Small intestine (tissue), 7 donors: ENCODE measurements at regions not wholly inside any gene's neighbourhood (a gene's known extent, or its start where the extent isn't known, plus 50 kb on each side); places are given as distances from the start of the nearest gene placed in this dataset.

Experiments used
- DNase-seq, 2 donors: peaks; one replicate each; pipeline versions ENCODE4 v3.0.0 to v3.0.0-alpha.2; 2013
- FAIRE-seq: peaks from 2 replicates; lab custom pipeline; 2012; peaks lifted over from hg19 to GRCh38; lab: Jason Lieb, UNC
- H3K27ac ChIP-seq, 3 donors: one replicate each; pipeline ENCODE4 v1.5.1; 2013; ENCODE audit warnings: low read length in 2 of 3, mild to moderate bottlenecking in 2 of 3, control low read depth in 1 of 3, inconsistent platforms in 1 of 3, low read depth in 1 of 3, moderate library complexity in 1 of 3
- H3K27me3 ChIP-seq, 3 donors: one replicate each; pipeline ENCODE4 v1.6.1; 2013; ENCODE audit warnings: low read length in 3 of 3, inconsistent platforms in 1 of 3; ENCODE audit not compliant: control insufficient read depth in 3 of 3, insufficient read depth in 3 of 3
- H3K36me3 ChIP-seq, 3 donors: one replicate each; pipeline ENCODE4 v1.6.1; 2013; ENCODE audit warnings: low read length in 3 of 3, inconsistent platforms in 1 of 3, low read depth in 1 of 3, mild to moderate bottlenecking in 1 of 3, moderate library complexity in 1 of 3; ENCODE audit not compliant: control insufficient read depth in 3 of 3, insufficient read depth in 2 of 3
- H3K4me1 ChIP-seq, 3 donors: one replicate each; pipeline ENCODE4 v1.6.1; 2013; ENCODE audit warnings: low read length in 2 of 3, inconsistent platforms in 1 of 3, low read depth in 1 of 3, mild to moderate bottlenecking in 1 of 3, moderate library complexity in 1 of 3; ENCODE audit not compliant: control insufficient read depth in 3 of 3, insufficient read depth in 2 of 3
- H3K4me3 ChIP-seq, 3 donors: one replicate each; pipeline ENCODE4 v1.5.1; 2013; ENCODE audit warnings: low read length in 3 of 3, control low read depth in 1 of 3, inconsistent platforms in 1 of 3, low read depth in 1 of 3, mild to moderate bottlenecking in 1 of 3, moderate library complexity in 1 of 3
- H3K9me3 ChIP-seq, 2 donors: one replicate each; pipeline ENCODE4 v1.6.1; 2013; ENCODE audit warnings: low read depth in 1 of 2, low read length in 1 of 2; ENCODE audit not compliant: control insufficient read depth in 2 of 2, insufficient read depth in 1 of 2
- WGBS, 3 donors: extraction: QIAGEN DNeasy Blood & Tissue Kit; methylation state at CpG; one replicate each; pipeline ENCODE4 v1.1.7; 2013; 5-methylcytosine and 5-hydroxymethylcytosine counted together
- donor health status: healthy with polysubstance abuse.
- donor health status: control.
- donor health status: control.
- donor health status: Bipolar disorder and iron deficiency.
- donor health status: healthy.

GRCh38 chr21:35451276-35451675, 402.2 kb upstream of the RUNX1 start:
- H3K4me3 ChIP-seq: no peak overlapping the region
- no peak overlapping the region for H3K27ac ChIP-seq
- FAIRE-seq: no peak
- H3K27me3 ChIP-seq: no peaks in the 10 kb centered on the region
- DNase-seq: no peak
- WGBS, 3 donors: 88 to 97% (median 88%) methylated on average over 1 of the region's 1 CpG
- H3K9me3 ChIP-seq: peaks cover 0 to 9% of the 10 kb centered on the region in 2 donors
- no peaks in the 10 kb centered on the region for H3K4me1 ChIP-seq
- H3K36me3 ChIP-seq: no peaks in the 10 kb centered on the region

GRCh38 chr21:35450830-35451229, 401.7 kb upstream of the RUNX1 start:
- no peak overlapping the region for H3K4me3 ChIP-seq
- no peaks in the 10 kb centered on the region for H3K4me1 ChIP-seq
- H3K27ac ChIP-seq: no peak overlapping the region
- DNase-seq: no peak
- WGBS, 3 donors: 96 to 99% (median 97%) methylated on average over 4 of the region's 4 CpGs
- FAIRE-seq: no peak
- H3K27me3 ChIP-seq: no peaks in the 10 kb centered on the region
- no peaks in the 10 kb centered on the region for H3K36me3 ChIP-seq
- H3K9me3 ChIP-seq: peaks cover 0 to 9% of the 10 kb centered on the region in 2 donors

GRCh38 chr21:35449846-35450245, 400.7 kb upstream of the RUNX1 start:
- Histone ChIP-seq H3K36me3 (no peaks in the 10 kb centered on the region), H3K4me3 (no peak overlapping the region), H3K9me3 (peaks cover 0 to 9% of the 10 kb centered on the region in 2 donors), H3K27ac (no peak overlapping the region), H3K4me1 (no peaks in the 10 kb centered on the region), H3K27me3 (no peaks in the 10 kb centered on the region)
- FAIRE-seq (no peak), DNase-seq (no peak)
- 91 to 92% (median 92%) methylated on average over 10 of the region's 10 CpGs for WGBS, 3 donors

GRCh38 chr21:35448876-35449599, 399.9 kb upstream of the RUNX1 start:
- H3K36me3 ChIP-seq: no peaks in the 10 kb centered on the region
- DNase-seq (no peak), FAIRE-seq (no peak)
- WGBS, 3 donors: 86 to 91% (median 90%) methylated on average over 3 of the region's 3 CpGs
- H3K9me3 ChIP-seq: peaks cover 0 to 9% of the 10 kb centered on the region in 2 donors
- no peak overlapping the region for H3K27ac ChIP-seq
- no peaks in the 10 kb centered on the region for H3K27me3 ChIP-seq
- no peaks in the 10 kb centered on the region for H3K4me1 ChIP-seq
- H3K4me3 ChIP-seq: no peak overlapping the region

- no peak for DNase-seq
- H3K27me3 ChIP-seq: no peaks in the 10 kb centered on the region
- no peaks in the 10 kb centered on the region for H3K9me3 ChIP-seq
- H3K36me3 ChIP-seq: no peaks in the 10 kb centered on the region
- FAIRE-seq: no peak
- H3K27ac ChIP-seq: no peak overlapping the region
- 88 to 89% (median 88%) methylated on average over 1 of the region's 1 CpG for WGBS, 3 donors
- no peaks in the 10 kb centered on the region for H3K4me1 ChIP-seq
- H3K4me3 ChIP-seq: no peak overlapping the region
Observed at GRCh38 chr21:35444391-35444790, 395.3 kb upstream of the RUNX1 start.

- Histone ChIP-seq H3K9me3 (no peaks in the 10 kb centered on the region), H3K27me3 (no peaks in the 10 kb centered on the region), H3K4me1 (peaks cover 0 to 8% (median 2%) of the 10 kb centered on the region in 3 donors), H3K27ac (no peak overlapping the region), H3K4me3 (no peak overlapping the region), H3K36me3 (no peaks in the 10 kb centered on the region)
- 93 to 97% (median 95%) methylated on average over 4 of the region's 4 CpGs for WGBS, 3 donors
- no peak for FAIRE-seq
- no peak for DNase-seq
Observed at GRCh38 chr21:35441868-35442582, 392.9 kb upstream of the RUNX1 start.

GRCh38 chr21:35438643-35439404, 389.7 kb upstream of the RUNX1 start:
- peak overlapping the region in 2 of 3 donors; percentile 6 to 61 for H3K27ac ChIP-seq
- H3K4me1 ChIP-seq: peaks cover 0 to 8% (median 2%) of the 10 kb centered on the region in 3 donors
- no peaks in the 10 kb centered on the region for H3K27me3 ChIP-seq
- FAIRE-seq (no peak), DNase-seq (peak; percentile 60 to 72)
- peaks cover 0 to 5% of the 10 kb centered on the region in 2 donors for H3K9me3 ChIP-seq
- H3K36me3 ChIP-seq: no peaks in the 10 kb centered on the region
- WGBS, 3 donors: 6 to 30% (median 17%) methylated on average over 6 of the region's 6 CpGs
- H3K4me3 ChIP-seq: no peak overlapping the region

- no peak overlapping the region for H3K4me3 ChIP-seq
- no peaks in the 10 kb centered on the region for H3K27me3 ChIP-seq
- H3K4me1 ChIP-seq: peaks cover 0 to 8% (median 2%) of the 10 kb centered on the region in 3 donors
- H3K27ac ChIP-seq: no peak overlapping the region
- no peak for FAIRE-seq
- no peaks in the 10 kb centered on the region for H3K36me3 ChIP-seq
- H3K9me3 ChIP-seq: peaks cover 0 to 13% of the 10 kb centered on the region in 2 donors
- DNase-seq: no peak
Observed at GRCh38 chr21:35437941-35438340, 388.8 kb upstream of the RUNX1 start.
